K562 (cell line): ENCODE measurements at regions not wholly inside any gene's neighbourhood (a gene's known extent, or its start where the extent isn't known, plus 50 kb on each side); places are given as distances from the start of the nearest gene placed in this dataset.

Source experiments
- BACH1 ChIP-seq: fragments of 200-800 bp; sonication (Bioruptor generic); IDR thresholded peaks from 2 replicates; pipeline ENCODE4 v1.6.1; 2016; ENCODE audit warnings: missing genetic modification characterization, missing compliant biosample characterization
- RREB1 ChIP-seq: fragments of 250-450 bp; sonication (Bioruptor Pico); IDR thresholded peaks from 2 replicates; pipeline ENCODE4 v1.4.0; 2020
- TFAP4 ChIP-seq: sonication (generic); formaldehyde crosslinking; IDR thresholded peaks from 2 replicates; pipeline ENCODE4 v1.8.0; 2022; ENCODE audit warnings: missing genetic modification reagents, mild to moderate bottlenecking, moderate library complexity, borderline replicate concordance

DNA sequence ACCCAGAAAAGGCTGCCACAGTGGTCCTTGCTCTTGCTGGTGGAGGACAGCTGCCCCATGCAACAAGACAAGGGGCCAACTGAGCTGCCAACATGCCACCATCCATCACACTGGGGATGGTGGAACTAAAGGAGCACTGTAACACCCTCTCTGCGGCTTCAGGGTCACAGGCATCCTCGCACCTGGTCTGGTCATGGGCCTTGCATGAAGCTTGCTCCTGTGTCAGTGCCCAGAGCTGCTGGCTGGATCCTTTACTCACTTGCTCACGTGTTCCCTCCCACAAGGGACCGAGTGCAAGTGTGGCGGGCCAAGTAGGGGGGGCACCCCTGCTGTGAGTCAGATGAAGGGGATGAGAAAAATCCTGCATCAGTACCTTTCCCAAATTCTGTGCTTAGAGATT is 972.3 kb upstream of the DDX18 start:
- TF ChIP-seq TFAP4 (CRISPR knock-in tag), result no peak
- TF ChIP-seq BACH1 (tag), result no peak
- TF ChIP-seq RREB1 (CRISPR knock-in tag), result no peak
